Superior temporal gyrus (tissue), 1 donor: ENCODE measurements at regions not wholly inside any gene's neighbourhood (a gene's known extent, or its start where the extent isn't known, plus 50 kb on each side); places are given as distances from the start of the nearest gene placed in this dataset.
A peak's percentile ranks its signal among the peaks of the same experiment; 100 is the strongest.

Experiments used
- DNase-seq: peaks from one replicate; pipeline ENCODE4 v3.0.0-alpha.2; 2016; ENCODE audit errors: extremely low spot score

DNA sequence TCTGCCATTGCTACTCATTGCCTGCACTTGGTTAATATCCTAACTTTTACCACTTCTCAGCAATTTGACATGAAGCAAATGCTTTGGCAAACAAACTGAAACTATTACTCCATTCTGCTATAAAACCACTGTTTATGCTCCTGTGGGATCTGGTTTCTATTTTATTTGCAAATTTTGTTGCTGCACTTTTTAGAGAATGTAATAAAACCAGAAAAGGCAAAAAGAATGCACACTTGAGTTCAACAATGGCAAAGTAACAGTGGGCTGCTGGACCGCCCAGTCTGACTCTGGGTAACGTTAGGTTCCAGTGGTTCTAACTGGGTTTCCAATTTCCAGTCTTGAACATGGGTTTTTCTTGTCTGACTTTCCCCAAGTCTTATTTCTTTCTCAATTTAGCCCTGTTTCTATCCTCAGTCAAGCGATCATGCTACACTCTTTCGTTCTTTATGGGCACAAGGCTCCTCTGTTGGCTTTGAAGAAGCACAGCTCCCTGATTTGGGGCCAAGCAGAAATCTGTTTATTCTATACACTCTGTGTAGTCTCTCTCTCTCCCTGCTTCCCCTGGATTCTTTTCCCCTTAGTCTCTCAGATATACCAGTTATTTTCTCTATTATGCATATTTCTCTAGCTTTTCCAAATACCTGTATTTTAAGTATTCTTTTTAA, 129.2 kb upstream of the FAM3C start:
- no peak for DNase-seq

DNA sequence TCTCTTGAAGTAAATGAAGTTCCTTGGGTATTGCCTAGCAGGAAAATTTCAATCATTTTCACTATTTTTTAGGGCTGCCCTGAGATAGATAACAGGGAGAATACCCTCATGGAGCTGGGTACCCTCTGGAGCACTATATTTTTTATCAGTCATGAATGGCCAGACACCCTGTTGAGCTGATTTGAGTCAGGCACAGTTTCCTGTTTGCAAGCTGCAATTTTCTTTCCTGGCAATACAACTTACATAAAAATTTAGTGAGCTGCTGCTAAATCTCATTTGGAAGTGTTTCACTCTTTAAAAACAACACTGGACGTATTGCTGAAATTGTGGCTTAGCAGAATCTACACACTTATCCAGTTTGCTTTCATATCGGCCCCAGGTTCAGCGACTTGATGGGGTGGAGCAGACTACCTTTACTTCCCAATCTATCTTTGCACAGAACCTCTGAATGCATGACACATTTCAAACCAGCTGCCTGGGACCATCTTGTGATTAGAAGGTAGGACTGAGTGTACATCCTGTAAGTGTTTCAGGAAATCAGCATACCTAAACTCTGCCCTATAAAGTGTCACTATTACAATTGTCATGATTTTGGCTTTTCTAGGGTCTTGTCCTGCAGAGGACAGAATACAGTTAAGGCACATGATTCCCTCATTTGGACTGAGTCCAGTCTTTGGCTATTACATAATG, 125.7 kb upstream of the FAM3C start:
- peak; percentile 27 for DNase-seq

DNA sequence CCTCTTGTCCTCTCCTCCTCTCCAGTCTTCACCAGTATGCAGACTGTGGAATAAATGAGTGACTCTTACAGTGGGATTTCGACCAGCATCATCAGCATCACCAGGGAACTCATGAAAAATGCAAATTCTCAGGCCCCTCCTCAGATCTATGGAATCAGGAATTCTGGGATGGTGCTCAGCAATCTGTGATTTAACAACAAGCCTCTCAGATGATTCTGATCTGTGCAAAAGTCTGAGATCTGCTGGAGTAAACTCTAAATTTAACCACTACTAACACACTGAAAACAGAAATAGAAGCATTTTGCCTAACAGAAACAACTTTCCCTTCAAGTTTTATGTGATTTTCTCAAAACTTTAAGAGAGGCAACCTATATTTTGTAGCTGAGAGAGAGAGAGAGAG, 124.8 kb upstream of the FAM3C start:
- DNase-seq, result peak; percentile 51

DNA sequence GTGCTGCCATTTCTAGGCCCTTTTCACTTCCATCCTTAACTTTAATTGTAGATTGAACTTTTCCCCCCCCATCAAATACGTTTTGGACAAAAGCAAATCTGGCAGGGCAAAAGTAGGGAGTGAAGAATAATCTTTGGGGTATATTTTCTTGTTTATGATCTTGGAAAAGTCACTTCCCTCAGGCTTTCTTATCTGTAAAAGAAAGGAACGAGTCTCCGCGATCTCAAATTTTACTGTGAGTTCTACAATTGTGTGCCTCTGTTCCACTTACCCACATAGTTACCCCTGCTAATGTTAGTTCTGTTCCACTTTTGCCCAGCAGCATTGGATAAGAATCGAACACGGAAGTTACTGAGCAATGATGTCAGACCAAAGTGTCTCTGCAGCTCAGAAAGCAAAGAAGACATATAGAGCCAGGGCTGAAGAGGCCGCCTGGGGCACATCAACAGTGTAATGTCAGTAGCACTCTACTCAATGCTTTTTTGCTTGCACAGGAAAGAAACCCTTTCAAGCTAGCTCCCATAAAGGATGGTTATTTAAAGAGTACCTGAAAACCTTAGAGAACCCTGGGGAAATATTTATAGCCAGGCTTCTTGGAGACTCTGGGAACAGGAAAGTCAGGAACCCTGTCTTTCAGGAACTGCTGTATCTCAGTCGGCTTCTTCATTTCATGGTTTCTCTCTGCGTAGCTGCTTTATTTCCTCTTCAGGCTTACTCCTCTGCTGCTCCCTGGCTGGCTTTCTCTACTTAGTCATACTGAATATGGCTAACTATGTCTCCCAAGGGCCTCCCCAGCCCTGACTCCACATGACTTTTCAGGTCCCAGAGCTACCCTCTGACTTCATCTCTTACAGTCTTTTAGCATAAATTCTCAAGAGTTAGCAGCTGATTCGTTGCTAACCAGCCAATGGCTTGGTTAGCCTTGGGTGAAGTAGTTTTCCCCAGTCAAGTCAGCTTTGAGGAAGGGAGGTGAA, 123.7 kb upstream of the FAM3C start:
- DNase-seq, result no peak

DNA sequence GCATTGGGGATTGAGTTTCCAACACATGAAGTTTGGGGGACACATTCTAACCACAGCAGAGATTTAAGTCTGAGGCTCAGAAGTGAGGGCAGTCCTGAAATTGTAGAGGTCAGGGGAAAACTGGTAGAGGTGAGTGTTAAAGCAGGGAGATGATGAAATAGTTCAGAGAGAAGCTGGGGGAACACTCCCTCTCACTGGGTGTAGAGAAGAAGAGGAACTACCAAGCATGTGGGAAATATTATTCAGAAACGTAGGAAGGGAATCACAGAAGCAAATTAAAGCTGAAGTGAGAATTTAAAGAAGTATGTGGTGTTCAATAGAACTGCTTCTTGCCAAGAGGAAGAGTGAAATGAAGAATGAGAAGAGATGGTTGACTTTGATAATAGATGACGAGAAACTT, 121.5 kb upstream of the FAM3C start:
- DNase-seq, result no peak

DNA sequence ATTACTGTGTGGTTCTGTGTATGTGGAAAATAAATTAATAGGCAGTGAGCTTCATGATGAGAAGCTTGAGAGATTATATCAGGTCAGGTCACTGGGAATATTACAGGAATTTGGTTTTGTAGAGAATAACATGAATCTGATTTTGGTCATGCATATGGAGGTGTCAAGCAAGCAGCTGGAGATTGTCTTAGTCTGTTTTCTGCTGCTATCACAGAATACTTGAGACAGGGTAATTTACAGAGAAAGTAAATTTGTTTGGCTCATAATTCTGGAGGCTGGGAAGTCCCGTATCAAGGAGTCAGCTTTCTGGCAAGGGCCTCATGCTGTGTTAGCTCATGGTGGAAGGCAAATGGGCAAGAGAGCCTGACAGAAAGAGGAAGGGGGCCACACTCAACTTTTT, 120.7 kb upstream of the FAM3C start:
- DNase-seq, result no peak

DNA sequence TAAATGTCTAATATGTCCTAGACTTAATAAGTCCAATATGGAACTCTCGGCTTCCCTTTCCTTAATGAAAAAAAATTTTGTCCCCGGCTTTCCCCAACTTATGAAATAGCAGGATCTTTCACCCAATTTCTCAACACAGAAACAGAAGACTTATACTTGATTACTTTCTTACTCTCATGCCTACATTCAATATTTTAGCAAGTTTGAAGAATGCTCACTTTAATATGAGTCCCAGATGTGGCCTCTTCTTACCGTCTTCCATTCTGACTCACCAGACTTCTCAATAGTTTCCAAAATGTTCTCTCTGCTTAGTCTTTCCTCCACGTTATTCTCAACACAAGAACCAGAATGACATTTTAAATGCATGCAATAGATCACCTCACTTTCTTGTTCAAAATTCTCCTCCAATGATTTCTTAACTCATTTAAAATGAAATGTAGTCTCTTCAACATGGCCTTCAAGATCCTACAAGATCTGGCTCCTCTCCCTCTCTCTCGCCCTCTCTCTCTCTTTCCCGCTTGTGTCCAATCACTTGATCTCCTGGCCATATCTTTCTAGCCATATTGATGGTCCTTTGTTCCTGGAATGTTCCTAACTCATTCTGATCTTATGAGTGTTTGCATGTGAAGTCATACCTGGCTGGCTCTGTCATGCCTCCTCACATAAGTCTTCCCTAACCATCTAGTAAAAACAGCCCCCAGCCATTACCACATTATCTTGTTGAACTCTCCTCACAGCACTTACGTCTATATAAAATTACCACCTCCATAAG, 119.7 kb upstream of the FAM3C start:
- DNase-seq, result no peak

DNA sequence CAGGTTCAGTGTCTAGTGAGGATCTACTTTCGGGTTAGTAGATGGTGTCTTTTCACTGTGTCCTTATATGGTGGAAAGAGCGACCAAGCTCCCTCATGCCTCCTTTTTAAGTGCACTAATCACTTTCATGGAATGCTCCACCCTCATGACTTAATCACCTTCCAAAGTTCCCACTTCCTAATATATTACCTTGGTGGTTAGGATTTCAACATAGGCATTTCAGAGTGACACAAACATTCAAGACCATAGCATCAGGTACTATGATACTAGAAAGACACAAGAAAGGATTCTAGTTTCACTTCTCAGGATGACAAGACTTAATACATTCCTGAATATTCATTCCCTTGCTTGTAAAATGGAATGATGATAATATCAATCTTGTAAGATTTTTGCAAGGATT, 119.1 kb upstream of the FAM3C start:
- DNase-seq, result no peak

DNA sequence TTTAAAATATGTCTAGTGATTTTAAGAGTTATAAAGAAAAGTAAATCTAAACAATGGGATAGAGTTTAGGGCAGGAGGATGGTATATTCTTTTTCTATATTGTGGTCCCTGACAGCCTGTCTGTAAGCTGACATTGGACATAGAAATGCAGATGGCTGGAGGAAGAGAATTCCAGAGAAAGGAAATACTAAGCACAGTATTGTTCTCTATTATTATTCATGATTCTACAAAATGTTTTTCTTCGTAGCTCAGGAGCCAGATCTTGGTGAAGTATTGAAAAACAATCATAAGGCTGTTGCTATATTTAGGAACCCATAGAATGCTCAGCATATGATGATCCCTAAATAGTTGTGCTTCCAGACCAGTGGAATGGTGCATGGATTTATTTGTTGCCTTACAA, 117.0 kb upstream of the FAM3C start:
- no peak for DNase-seq

DNA sequence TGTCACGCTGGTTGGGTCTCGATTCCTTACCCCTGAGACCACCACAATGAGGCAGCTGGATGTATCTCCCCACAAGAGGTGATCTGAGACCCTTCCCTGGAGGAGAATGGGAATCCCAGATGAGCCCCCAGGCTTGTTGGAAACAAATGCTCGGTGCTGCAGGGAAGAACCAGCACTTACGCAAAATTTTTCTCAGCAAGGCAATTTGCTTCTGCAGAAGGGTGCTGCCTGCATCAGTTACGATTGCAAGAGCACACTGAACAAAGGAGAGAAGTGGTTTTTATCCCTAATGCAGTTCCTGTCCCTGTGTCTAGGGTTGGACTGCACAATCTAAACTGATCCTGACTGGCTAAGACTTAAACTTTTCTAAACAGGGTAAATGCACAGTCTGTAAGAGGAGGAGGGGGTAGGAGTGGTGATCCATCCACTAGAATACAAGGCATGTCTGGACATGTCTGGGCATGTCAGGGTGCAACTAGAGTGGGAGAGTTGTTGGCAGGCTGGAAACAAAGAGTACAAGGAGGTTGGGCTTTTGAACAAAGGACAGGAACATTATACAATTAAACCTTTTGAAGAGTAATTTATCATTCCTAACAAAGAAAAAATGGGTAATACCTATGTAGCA, 114.9 kb upstream of the FAM3C start:
- no peak for DNase-seq

DNA sequence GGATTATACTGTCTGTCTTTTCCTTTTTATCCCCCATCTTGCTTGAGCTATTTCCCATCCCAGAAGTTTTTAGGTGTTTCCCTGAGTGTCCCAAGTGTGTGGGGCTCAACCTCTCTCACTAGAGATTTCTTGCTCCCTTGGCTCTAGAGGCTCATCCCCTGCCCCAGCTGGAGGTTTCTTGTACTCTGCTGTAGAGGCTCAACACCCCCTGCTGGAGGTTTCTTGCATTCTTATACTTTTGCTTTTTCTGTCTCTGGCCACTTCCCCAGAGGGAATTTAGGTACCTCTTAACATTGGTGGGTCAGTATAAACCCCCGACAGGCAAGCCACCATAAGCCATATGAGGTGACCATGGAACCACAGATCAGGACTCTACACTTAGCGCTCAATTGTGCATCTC, 114.2 kb upstream of the FAM3C start:
- no peak for DNase-seq

DNA sequence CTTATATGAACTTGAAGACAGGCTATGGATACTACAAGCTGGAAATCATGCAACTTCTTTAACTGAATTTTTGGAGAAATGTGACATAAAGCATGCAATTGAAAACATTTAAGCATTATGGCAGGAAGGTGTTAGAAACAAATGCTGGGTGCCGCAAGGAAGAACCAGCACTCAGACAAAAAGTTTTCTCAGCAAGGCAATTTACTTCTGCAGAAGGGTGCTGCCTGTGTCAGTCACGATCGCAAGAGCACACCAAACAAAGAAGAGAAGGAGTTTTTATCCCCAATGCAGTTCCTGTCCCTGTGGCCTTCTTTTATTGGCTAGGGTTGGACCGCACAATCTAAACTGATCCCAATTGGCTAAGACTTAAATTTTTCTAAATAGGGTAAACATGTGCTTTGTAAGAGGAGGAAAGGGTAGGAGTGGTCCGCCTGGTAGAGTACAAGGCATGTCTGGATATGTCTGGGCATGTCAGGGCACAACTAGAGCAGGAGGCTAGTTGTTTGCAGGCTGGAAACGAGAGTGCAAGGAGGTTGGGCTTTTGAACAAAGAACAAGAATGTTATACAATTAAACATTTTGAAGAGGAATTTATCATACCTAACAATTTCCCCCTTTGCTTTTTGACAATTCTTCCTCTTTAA, 109.6 kb upstream of the FAM3C start:
- no peak for DNase-seq

DNA sequence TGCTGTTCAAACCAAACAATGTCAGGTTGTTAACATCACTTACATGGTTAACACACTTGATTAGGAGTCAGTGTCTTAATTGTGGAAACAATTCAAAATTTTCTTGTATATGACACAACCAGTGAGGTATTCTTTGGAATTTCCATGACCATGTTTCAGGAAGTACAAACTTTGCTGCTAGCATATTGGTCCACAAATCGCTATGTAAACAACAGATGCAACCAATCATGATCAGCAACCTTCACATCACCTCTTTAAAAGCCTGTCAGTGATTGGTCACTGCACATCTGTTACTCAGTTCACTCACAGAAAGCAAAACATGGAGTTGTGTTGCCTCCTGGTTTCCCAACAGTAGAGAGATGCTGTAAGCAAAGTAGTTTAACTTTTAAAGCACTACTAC, 108.9 kb upstream of the FAM3C start:
- no peak for DNase-seq

DNA sequence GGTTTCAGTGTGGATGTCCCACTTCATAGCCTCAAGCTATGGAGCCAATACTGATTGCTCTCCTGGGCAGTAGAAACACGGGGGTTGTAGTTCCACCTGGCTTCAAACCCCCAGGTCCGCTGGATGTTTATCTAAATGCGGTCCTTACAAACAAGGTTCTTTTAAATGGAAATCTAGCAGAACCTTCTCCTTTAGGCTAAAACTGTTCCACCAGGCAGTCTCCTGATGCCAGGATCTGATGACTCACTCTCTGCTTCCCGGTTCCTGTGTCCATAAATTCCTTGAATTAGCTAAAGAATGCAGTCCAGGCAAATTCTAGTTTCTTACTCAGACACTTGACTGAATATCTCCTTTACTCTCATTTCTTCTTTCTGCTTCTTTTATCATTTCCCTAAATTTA, 108.4 kb upstream of the FAM3C start:
- DNase-seq, result peak; percentile 54

DNA sequence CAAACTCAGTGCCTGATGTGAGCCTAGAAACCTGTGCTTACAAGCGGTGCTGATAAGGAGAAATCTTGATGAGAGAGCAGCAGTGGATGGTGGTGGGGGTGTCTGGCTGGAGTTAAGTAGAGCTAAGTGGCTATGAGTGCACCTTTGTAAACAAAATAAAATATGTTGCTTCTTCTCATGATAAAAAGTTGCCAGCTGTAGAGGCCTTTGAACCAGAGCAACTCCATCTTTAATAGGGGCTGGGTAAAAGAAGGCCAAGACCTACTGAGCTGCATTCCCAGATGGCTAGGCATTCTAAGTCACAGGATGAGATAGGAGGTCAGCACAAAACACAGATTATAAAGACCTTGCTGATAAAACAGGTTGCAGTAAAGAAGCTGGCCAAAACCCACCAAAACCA, 107.6 kb upstream of the FAM3C start:
- no peak for DNase-seq

DNA sequence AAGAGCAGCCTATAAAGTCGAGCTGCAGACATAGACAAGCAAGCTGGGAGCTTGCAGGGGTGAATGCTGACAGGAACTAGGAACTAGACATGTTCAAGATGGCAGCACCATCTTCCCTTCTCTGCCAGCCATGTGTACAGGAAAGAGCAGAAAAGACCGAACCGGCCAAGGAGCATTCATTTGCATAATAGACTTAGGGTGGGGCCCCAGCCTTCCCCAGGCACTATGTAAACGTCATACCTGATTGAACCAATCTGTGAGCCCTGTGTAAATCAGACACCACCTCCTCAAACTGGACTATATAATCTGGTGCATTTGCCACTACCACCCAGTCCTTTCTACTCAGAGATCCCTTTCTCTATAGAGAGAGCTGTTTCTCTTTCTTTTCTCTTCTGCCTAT, 106.9 kb upstream of the FAM3C start:
- no peak for DNase-seq

DNA sequence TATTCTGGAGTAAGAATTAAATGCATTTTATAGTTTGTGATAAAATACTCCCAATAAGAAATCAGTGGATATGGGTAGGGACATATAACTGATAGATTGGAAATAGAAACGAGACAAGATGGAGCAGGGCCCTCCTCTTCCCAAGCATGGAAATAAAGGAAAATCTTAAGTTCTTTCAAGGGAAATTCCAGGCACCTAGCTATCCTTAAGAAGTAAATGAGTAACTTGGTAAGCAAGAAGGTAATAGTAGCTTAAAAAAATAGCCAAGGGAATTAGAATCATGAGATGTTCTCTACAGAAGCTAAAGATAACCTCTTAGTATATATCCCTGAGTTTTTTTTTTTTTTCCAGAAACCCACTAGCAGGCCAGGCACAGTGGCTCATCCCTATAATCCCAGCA, 105.5 kb upstream of the FAM3C start:
- no peak for DNase-seq

DNA sequence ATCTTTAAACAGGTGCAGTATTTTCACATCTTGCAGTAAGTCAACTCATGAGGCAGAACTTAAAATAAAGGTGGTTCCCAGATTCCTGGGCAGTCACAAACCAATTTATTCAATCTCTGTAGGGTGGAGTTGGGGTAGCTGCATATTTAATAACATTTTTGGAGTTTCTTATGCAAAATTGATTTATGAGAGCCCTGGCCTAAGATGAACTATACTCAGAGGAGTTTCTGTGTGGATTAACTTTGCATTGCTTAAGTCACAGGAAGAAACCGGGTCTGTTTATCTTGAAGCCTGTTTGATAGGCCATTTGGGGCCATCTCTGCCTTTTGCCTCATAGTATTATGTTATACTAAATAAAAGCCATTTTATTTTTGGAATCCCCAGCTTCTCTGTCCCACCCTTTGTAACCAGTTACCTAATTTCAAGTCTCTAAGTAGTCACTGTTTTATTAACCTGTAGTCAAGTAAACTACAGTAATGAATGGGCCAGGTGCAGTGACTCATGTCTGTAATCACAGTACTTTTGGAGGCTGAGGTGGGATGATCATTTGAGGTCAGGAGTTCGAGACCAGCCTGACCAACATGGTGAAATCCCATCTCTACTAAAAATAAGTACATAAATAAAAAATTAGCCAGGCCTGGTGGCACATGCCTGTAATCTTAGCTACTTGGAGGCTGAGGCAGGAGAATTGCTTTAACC, 104.4 kb upstream of the FAM3C start:
- DNase-seq, result no peak

DNA sequence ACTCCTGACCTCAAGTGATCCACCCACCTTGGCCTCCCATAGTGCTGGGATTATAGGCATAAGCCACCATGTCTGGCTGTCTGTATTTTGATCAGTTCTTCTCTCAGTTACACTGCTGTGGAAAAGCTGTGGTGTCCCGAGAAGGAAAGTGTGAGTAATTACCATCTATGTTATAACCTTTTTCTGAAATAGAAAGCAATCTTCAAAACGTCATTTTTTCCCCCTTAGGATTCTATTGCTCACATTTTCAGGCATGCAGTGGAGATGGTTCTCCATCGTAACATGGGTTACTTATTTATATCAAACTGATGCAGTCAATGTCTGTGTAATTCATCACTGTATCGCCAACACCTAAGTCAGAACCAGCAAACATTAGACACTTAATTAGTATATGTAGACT, 103.5 kb upstream of the FAM3C start:
- DNase-seq, result no peak

DNA sequence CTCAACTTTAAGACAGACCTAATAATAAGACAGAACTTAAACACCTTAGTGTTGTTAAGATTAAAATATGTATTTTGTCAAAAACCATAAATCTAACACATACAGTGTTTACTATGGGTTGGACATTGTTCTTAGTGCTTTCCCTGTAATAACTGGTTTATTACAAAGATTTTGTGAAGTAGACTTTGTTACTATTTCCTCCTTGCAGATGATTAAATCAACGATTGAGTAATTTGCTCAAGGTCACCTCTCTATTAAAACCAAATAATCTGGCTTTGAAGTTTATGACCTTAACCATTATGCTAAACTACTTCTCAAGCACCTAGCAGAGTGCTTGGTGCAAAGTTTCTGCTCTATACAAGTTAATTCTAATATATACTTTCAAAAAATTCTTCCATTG, 102.7 kb upstream of the FAM3C start:
- no peak for DNase-seq
